ENCODE measurements at regions not wholly inside any gene's neighbourhood (a gene's known extent, or its start where the extent isn't known, plus 50 kb on each side); places are given as distances from the start of the nearest gene placed in this dataset.

DNA sequence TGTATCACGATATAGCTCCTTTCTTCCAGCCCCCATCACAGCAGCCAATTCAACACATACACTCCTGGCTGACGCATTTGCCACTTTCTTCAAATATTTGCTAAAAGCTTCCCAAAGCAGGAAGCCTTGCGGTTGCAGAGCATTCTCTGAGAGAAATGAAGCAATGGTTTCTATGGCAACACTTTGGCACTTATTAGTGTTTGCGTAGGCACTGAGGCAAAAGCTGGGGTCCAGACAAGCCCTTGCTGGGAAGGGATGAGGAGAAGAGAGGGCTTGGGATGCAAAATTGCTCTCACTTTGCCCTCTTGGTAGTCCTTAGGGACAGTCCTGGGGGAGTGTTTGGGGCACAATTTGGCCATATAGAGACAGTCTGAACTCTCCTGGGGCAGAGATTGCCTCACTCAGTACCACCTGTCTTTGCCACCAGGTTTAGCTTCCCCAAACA is 55.0 kb upstream of the PAK3 start:
- H3K9ac ChIP-seq (ENCODE audit: low read length), result no peak overlapping the region
- H3K9me2 ChIP-seq (ENCODE audit: insufficient read depth, low read length), result no peaks in the 10 kb centered on the region
- H3K4me3 ChIP-seq (ENCODE audit: low read length), result peak overlapping the region; percentile 33
- H3K27ac ChIP-seq (ENCODE audit: low read length), result peak overlapping the region; percentile 58
- H2AFZ ChIP-seq (ENCODE audit: low read depth, low read length), result no peak overlapping the region
- H3F3A ChIP-seq (ENCODE audit: insufficient read depth, low read length, poor library complexity, severe bottlenecking), result no peaks in the 10 kb centered on the region
- H3K4me2 ChIP-seq (ENCODE audit: low read length), result no peak overlapping the region
- no peaks in the 10 kb centered on the region for H3K9me3 ChIP-seq (ENCODE audit: low read length)
- H3K36me3 ChIP-seq (ENCODE audit: insufficient read depth, low read length), result no peaks in the 10 kb centered on the region
- no peaks in the 10 kb centered on the region for H3K79me2 ChIP-seq (replicated peaks; ENCODE audit: insufficient read depth, low read length)
- no peaks in the 10 kb centered on the region for H4K20me1 ChIP-seq (ENCODE audit: insufficient read depth)
- TF ChIP-seq POLR2AphosphoS5 (IDR thresholded peaks at IDR 0.05) (no peak), EP300 (conservative IDR thresholded peaks at IDR 0.05; ENCODE audit: poor library complexity, severe bottlenecking) (peak; percentile 13), TAF1 (IDR thresholded peaks at IDR 0.05; ENCODE audit: low read depth) (no peak), EZH2 (IDR thresholded peaks at IDR 0.05; ENCODE audit: borderline replicate concordance, insufficient read depth, low read length, poor library complexity, severe bottlenecking) (no peak), RAD21 (conservative IDR thresholded peaks at IDR 0.05) (no peak), REST (IDR thresholded peaks at IDR 0.05; ENCODE audit: borderline replicate concordance) (no peak)
- no peaks in the 10 kb centered on the region for H3K27me3 ChIP-seq (ENCODE audit: insufficient read depth, low read depth, low read length)

DNA sequence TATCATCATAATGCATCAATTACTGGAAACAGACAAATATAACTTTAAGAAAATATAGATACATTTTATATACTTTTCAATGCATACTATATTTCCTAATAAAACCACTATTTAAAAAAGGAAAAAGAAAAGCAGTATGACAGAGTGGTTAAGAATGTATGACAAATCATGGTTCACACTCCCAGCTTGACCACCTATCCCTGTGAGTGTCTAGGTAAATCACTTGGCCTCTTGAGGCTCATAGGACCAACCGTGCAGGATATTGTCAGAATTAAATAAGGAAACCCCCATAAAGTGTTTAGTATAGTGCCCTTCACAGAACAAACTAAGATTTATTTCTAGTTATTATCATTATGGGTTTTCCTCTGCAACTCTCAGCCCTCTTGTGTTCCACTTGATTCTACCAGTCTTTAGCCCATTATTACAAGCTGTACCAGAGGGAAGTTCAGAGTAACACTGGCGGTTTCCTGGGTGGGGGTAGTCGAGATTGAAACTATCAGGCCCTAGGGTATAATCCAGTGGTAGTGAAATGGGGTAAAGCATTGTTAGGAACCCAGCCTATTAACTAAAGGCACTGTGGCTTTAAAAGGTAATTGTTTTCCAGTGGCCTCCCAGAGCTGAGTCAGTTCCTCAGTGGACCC is 55.5 kb upstream of the PAK3 start:
- Histone ChIP-seq H3K9me2 (ENCODE audit: insufficient read depth, low read length) (no peaks in the 10 kb centered on the region), H3K4me3 (ENCODE audit: low read length) (peak overlapping the region; percentile 33), H3K9me3 (ENCODE audit: low read length) (no peaks in the 10 kb centered on the region), H3F3A (ENCODE audit: insufficient read depth, low read length, poor library complexity, severe bottlenecking) (no peaks in the 10 kb centered on the region), H4K20me1 (ENCODE audit: insufficient read depth) (no peaks in the 10 kb centered on the region), H2AFZ (ENCODE audit: low read depth, low read length) (no peak overlapping the region), H3K4me2 (ENCODE audit: low read length) (no peak overlapping the region), H3K27ac (ENCODE audit: low read length) (peak overlapping the region; percentile 58), H3K79me2 (replicated peaks; ENCODE audit: insufficient read depth, low read length) (no peaks in the 10 kb centered on the region), H3K36me3 (ENCODE audit: insufficient read depth, low read length) (no peaks in the 10 kb centered on the region), H3K27me3 (ENCODE audit: insufficient read depth, low read depth, low read length) (no peaks in the 10 kb centered on the region), H3K9ac (ENCODE audit: low read length) (no peak overlapping the region)
- no peak for TF ChIP-seq RAD21 (conservative IDR thresholded peaks at IDR 0.05)
- no peak for TF ChIP-seq EZH2 (IDR thresholded peaks at IDR 0.05; ENCODE audit: borderline replicate concordance, insufficient read depth, low read length, poor library complexity, severe bottlenecking)
- no peak for TF ChIP-seq REST (IDR thresholded peaks at IDR 0.05; ENCODE audit: borderline replicate concordance)
- no peak for TF ChIP-seq MXI1 (conservative IDR thresholded peaks at IDR 0.05; ENCODE audit: poor library complexity, severe bottlenecking)
- TF ChIP-seq, protein P1, sequence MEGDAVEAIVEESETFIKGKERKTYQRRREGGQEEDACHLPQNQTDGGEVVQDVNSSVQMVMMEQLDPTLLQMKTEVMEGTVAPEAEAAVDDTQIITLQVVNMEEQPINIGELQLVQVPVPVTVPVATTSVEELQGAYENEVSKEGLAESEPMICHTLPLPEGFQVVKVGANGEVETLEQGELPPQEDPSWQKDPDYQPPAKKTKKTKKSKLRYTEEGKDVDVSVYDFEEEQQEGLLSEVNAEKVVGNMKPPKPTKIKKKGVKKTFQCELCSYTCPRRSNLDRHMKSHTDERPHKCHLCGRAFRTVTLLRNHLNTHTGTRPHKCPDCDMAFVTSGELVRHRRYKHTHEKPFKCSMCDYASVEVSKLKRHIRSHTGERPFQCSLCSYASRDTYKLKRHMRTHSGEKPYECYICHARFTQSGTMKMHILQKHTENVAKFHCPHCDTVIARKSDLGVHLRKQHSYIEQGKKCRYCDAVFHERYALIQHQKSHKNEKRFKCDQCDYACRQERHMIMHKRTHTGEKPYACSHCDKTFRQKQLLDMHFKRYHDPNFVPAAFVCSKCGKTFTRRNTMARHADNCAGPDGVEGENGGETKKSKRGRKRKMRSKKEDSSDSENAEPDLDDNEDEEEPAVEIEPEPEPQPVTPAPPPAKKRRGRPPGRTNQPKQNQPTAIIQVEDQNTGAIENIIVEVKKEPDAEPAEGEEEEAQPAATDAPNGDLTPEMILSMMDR (IDR thresholded peaks at IDR 0.05; ENCODE audit: poor library complexity, severe bottlenecking), result no peak
- no peak for TF ChIP-seq EP300 (conservative IDR thresholded peaks at IDR 0.05; ENCODE audit: poor library complexity, severe bottlenecking)
- TF ChIP-seq TAF1 (IDR thresholded peaks at IDR 0.05; ENCODE audit: low read depth), result no peak
- no peak for TF ChIP-seq SMC3 (conservative IDR thresholded peaks at IDR 0.05; ENCODE audit: poor library complexity)
- no peak for TF ChIP-seq POLR2AphosphoS5 (IDR thresholded peaks at IDR 0.05)

Data from neural cell (in vitro differentiated cells).